SU-DHL-6 (cell line): ENCODE measurements at regions not wholly inside any gene's neighbourhood (a gene's known extent, or its start where the extent isn't known, plus 50 kb on each side); places are given as distances from the start of the nearest gene placed in this dataset.

Experiments used
- H2AFZ ChIP-seq: fragments of 200-600 bp; sonication (generic); 2 replicates; pipeline ENCODE4 v1.6.1; 2014; ENCODE audit warnings: low read depth, mild to moderate bottlenecking, moderate library complexity, mixed read lengths, antibody characterized with exemption, low read length; ENCODE audit not compliant: severe bottlenecking
- H3F3A ChIP-seq: fragments of 200-600 bp; shearing (Covaris generic); 2 replicates; pipeline ENCODE4 v1.6.0; 2016; ENCODE audit warnings: antibody characterized with exemption, mild to moderate bottlenecking; ENCODE audit not compliant: insufficient read depth
- H3K27ac ChIP-seq: fragments of 200-600 bp; sonication (generic); 2 replicates; pipeline ENCODE4 v1.5.1; 2016; ENCODE audit warnings: low read depth, mild to moderate bottlenecking, low read length, moderate library complexity, mixed read lengths
- H3K27me3 ChIP-seq: fragments of 200-600 bp; sonication (generic), shearing (Covaris generic); 2 replicates; pipeline ENCODE4 v1.6.0; 2014; ENCODE audit warnings: mild to moderate bottlenecking, low read length
- H3K36me3 ChIP-seq: fragments of 200-600 bp; sonication (generic); 2 replicates; pipeline ENCODE4 v1.6.1; 2014; ENCODE audit warnings: mild to moderate bottlenecking, low read length, mixed read lengths
- H3K4me2 ChIP-seq: fragments of 300-600, 200-600 bp; shearing (Covaris generic), sonication (generic); 2 replicates; pipeline ENCODE4 v1.6.0; 2014; ENCODE audit warnings: low read length, low read depth, mild to moderate bottlenecking; ENCODE audit not compliant: poor library complexity, severe bottlenecking
- H3K4me3 ChIP-seq: fragments of 200-600 bp; sonication (generic); 2 replicates; pipeline ENCODE4 v1.5.1; 2014; ENCODE audit warnings: antibody characterized with exemption, low read length, mild to moderate bottlenecking, mixed read lengths; ENCODE audit not compliant: insufficient read depth, poor library complexity, severe bottlenecking
- H3K79me2 ChIP-seq: fragments of 200-600 bp; sonication (generic); 2 replicates; pipeline ENCODE4 v1.6.1; 2014; ENCODE audit warnings: mild to moderate bottlenecking, low read length, moderate library complexity; ENCODE audit not compliant: insufficient read depth
- H3K9ac ChIP-seq: fragments of 200-600 bp; sonication (generic); 2 replicates; pipeline ENCODE4 v1.7.0; 2014; ENCODE audit warnings: mild to moderate bottlenecking, low read length
- H3K9me2 ChIP-seq: fragments of 200-600 bp; sonication (generic); replicated peaks from 2 replicates; pipeline ENCODE4 v1.6.1; 2014; ENCODE audit warnings: low read length; ENCODE audit not compliant: insufficient read depth
- H3K9me3 ChIP-seq: fragments of 200-600 bp; sonication (generic); 2 replicates; pipeline ENCODE4 v1.6.1; 2014; ENCODE audit warnings: low read length, mixed read lengths; ENCODE audit not compliant: insufficient read depth
- H4K20me1 ChIP-seq: fragments of 200-600 bp; sonication (generic); 2 replicates; pipeline ENCODE4 v1.6.1; 2014; ENCODE audit warnings: low read depth, mild to moderate bottlenecking, antibody characterized with exemption, low read length, moderate library complexity, mixed read lengths
- CTCF ChIP-seq: fragments of 200-600 bp; sonication (generic); IDR thresholded peaks from one replicate; pipeline ENCODE4 v1.5.1; 2017; ENCODE audit warnings: antibody characterized with exemption, mild to moderate bottlenecking, low read length, moderate library complexity; ENCODE audit not compliant: insufficient read depth, poor library complexity, severe bottlenecking
- EZH2phosphoT487 ChIP-seq: fragments of 200-600 bp; sonication (generic), shearing (Covaris generic); conservative IDR thresholded peaks from 2 replicates; pipeline ENCODE4 v1.6.1; 2018; ENCODE audit warnings: mild to moderate bottlenecking, antibody characterized with exemption, low read length, moderate library complexity, mixed read lengths

GRCh38 chr21:35825370-35826353, 234.7 kb downstream of the SETD4 start:
- H3K79me2 ChIP-seq = no peaks in the 10 kb centered on the region
- no peak overlapping the region for H3K9ac ChIP-seq
- no peaks in the 10 kb centered on the region for H3K9me3 ChIP-seq
- no peak overlapping the region for H3K4me3 ChIP-seq
- no peak overlapping the region for H2AFZ ChIP-seq
- H3K9me2 ChIP-seq = no peaks in the 10 kb centered on the region
- TF ChIP-seq CTCF = no peak
- TF ChIP-seq EZH2phosphoT487 = no peak
- no peak overlapping the region for H3K27ac ChIP-seq
- no peaks in the 10 kb centered on the region for H3K36me3 ChIP-seq
- H3K4me2 ChIP-seq = no peak overlapping the region
- no peaks in the 10 kb centered on the region for H4K20me1 ChIP-seq
- H3F3A ChIP-seq = no peaks in the 10 kb centered on the region
- no peaks in the 10 kb centered on the region for H3K27me3 ChIP-seq

GRCh38 chr21:35824136-35824535, 236.2 kb downstream of the SETD4 start:
- Histone ChIP-seq H3K4me3 (no peak overlapping the region), H3F3A (no peaks in the 10 kb centered on the region), H3K4me2 (no peak overlapping the region), H3K9me3 (no peaks in the 10 kb centered on the region), H2AFZ (no peak overlapping the region), H3K27ac (no peak overlapping the region), H3K27me3 (no peaks in the 10 kb centered on the region), H4K20me1 (no peaks in the 10 kb centered on the region), H3K9me2 (no peaks in the 10 kb centered on the region), H3K9ac (no peak overlapping the region), H3K36me3 (no peaks in the 10 kb centered on the region), H3K79me2 (no peaks in the 10 kb centered on the region)
- TF ChIP-seq EZH2phosphoT487 = no peak
- no peak for TF ChIP-seq CTCF

GRCh38 chr21:35819134-35819533, 241.2 kb downstream of the SETD4 start:
- Histone ChIP-seq H3K4me2 (no peak overlapping the region), H3K9me3 (no peaks in the 10 kb centered on the region), H3K9me2 (no peaks in the 10 kb centered on the region), H3F3A (no peaks in the 10 kb centered on the region), H3K27ac (no peak overlapping the region), H2AFZ (no peak overlapping the region), H3K79me2 (no peaks in the 10 kb centered on the region), H4K20me1 (no peaks in the 10 kb centered on the region), H3K36me3 (no peaks in the 10 kb centered on the region), H3K4me3 (no peak overlapping the region), H3K9ac (no peak overlapping the region), H3K27me3 (no peaks in the 10 kb centered on the region)
- TF ChIP-seq CTCF = no peak
- no peak for TF ChIP-seq EZH2phosphoT487
